ENCODE measurements at regions not wholly inside any gene's neighbourhood (a gene's known extent, or its start where the extent isn't known, plus 50 kb on each side); places are given as distances from the start of the nearest gene placed in this dataset.

DNA sequence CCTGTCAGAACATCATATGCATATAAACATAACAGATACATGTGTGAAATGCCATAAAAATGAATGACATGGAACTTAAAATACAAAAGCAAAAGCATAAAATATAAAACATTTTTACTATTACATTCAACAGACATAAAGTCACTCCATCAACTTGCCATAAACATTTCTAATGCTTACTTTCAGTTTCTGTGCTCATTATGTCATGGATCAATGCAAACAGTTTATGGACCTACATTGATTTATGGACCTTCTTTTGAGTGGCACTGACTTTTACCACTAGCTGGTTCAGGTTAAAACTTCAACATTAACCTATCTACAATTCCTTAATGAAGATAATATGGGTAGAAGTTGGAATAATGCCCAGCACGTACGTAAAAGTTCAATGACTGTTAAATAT is 577.4 kb upstream of the LMCD1 start:
- no peak overlapping the region for H2AFZ ChIP-seq (ENCODE audit: low read depth, low read length)
- H3K4me1 ChIP-seq (ENCODE audit: insufficient read depth, low read length): no peaks in the 10 kb centered on the region
- no peak overlapping the region for H3K4me3 ChIP-seq (ENCODE audit: low read length)
- H3K36me3 ChIP-seq (ENCODE audit: insufficient read depth, low read length): no peaks in the 10 kb centered on the region
- no peaks in the 10 kb centered on the region for H3K27me3 ChIP-seq (ENCODE audit: insufficient read depth, low read length)
- H3K9me3 ChIP-seq (ENCODE audit: low read length): no peaks in the 10 kb centered on the region

GRCh38 chr3:7927015-7927414 is 574.6 kb upstream of the LMCD1 start:
- Histone ChIP-seq H3K4me1 (ENCODE audit: insufficient read depth, low read length) (no peaks in the 10 kb centered on the region), H2AFZ (ENCODE audit: low read depth, low read length) (no peak overlapping the region), H3K36me3 (ENCODE audit: insufficient read depth, low read length) (no peaks in the 10 kb centered on the region), H3K4me3 (ENCODE audit: low read length) (no peak overlapping the region), H3K27me3 (ENCODE audit: insufficient read depth, low read length) (no peaks in the 10 kb centered on the region), H3K9me3 (ENCODE audit: low read length) (no peaks in the 10 kb centered on the region)

- Histone ChIP-seq H3K27me3 (ENCODE audit: insufficient read depth, low read length) (no peaks in the 10 kb centered on the region), H2AFZ (ENCODE audit: low read depth, low read length) (no peak overlapping the region), H3K36me3 (ENCODE audit: insufficient read depth, low read length) (no peaks in the 10 kb centered on the region), H3K9me3 (ENCODE audit: low read length) (no peaks in the 10 kb centered on the region), H3K4me1 (ENCODE audit: insufficient read depth, low read length) (no peaks in the 10 kb centered on the region), H3K4me3 (ENCODE audit: low read length) (no peak overlapping the region)
Measured at GRCh38 chr3:7927864-7928263, 573.8 kb upstream of the LMCD1 start.

GRCh38 chr3:7929319-7929889 is 572.2 kb upstream of the LMCD1 start:
- Histone ChIP-seq H3K4me1 (ENCODE audit: insufficient read depth, low read length) (no peaks in the 10 kb centered on the region), H2AFZ (ENCODE audit: low read depth, low read length) (no peak overlapping the region), H3K36me3 (ENCODE audit: insufficient read depth, low read length) (no peaks in the 10 kb centered on the region), H3K4me3 (ENCODE audit: low read length) (no peak overlapping the region), H3K9me3 (ENCODE audit: low read length) (no peaks in the 10 kb centered on the region), H3K27me3 (ENCODE audit: insufficient read depth, low read length) (no peaks in the 10 kb centered on the region)

DNA sequence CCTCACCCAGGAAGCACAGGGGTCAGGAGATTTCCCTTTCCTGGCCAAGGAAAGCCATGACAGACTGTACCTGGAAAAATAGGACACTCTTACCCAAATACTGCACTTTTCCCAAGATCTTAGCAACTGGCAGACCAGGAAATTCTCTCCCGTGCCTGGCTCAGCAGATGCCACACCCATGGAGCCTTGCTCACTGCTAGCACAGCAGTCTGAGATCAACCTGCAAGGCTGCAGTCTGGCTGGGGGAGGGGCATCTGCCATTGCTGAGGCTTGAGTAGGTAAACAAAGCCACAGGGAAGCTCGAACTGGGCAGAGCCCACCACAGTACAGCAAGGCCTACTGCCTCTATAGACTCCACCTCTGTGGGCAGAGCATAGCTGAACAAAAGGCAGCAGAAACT is 567.3 kb upstream of the LMCD1 start:
- Histone ChIP-seq H3K9me3 (ENCODE audit: low read length) (no peaks in the 10 kb centered on the region), H3K4me1 (ENCODE audit: insufficient read depth, low read length) (no peaks in the 10 kb centered on the region), H3K4me3 (ENCODE audit: low read length) (no peak overlapping the region), H3K27me3 (ENCODE audit: insufficient read depth, low read length) (no peaks in the 10 kb centered on the region), H2AFZ (ENCODE audit: low read depth, low read length) (no peak overlapping the region), H3K36me3 (ENCODE audit: insufficient read depth, low read length) (no peaks in the 10 kb centered on the region)

DNA sequence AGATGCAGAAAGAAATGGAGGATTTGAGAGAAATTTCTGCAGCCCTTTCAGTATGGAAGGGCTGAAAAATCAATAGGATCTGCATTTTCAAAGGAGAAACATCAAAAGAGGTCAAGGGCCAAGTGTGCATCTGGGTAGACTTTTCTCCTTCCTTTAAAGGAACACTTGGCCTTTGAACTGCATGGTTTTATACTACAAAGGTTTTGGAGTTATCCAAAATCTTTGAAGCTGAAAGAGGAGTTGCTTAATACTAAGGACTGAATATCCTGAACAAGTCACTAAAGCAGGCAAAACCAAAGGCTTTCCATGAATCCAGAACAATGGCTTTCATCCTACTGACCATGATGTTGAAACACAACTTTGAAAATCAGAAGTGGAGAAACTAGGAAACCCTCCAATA is 553.7 kb upstream of the LMCD1 start:
- no peak overlapping the region for H3K4me3 ChIP-seq (ENCODE audit: low read length)
- no peaks in the 10 kb centered on the region for H3K36me3 ChIP-seq (ENCODE audit: insufficient read depth, low read length)
- H3K4me1 ChIP-seq (ENCODE audit: insufficient read depth, low read length): no peaks in the 10 kb centered on the region
- no peaks in the 10 kb centered on the region for H3K27me3 ChIP-seq (ENCODE audit: insufficient read depth, low read length)
- no peak overlapping the region for H2AFZ ChIP-seq (ENCODE audit: low read depth, low read length)
- no peaks in the 10 kb centered on the region for H3K9me3 ChIP-seq (ENCODE audit: low read length)

GRCh38 chr3:7950890-7951289 is 550.7 kb upstream of the LMCD1 start:
- Histone ChIP-seq H3K4me3 (ENCODE audit: low read length) (no peak overlapping the region), H3K4me1 (ENCODE audit: insufficient read depth, low read length) (no peaks in the 10 kb centered on the region), H3K36me3 (ENCODE audit: insufficient read depth, low read length) (no peaks in the 10 kb centered on the region), H3K27me3 (ENCODE audit: insufficient read depth, low read length) (no peaks in the 10 kb centered on the region), H3K9me3 (ENCODE audit: low read length) (no peaks in the 10 kb centered on the region), H2AFZ (ENCODE audit: low read depth, low read length) (no peak overlapping the region)

GRCh38 chr3:7953449-7954014 is 548.1 kb upstream of the LMCD1 start:
- no peaks in the 10 kb centered on the region for H3K36me3 ChIP-seq (ENCODE audit: insufficient read depth, low read length)
- no peak overlapping the region for H2AFZ ChIP-seq (ENCODE audit: low read depth, low read length)

GRCh38 chr3:7957024-7957423 is 544.6 kb upstream of the LMCD1 start:
- Histone ChIP-seq H2AFZ (ENCODE audit: low read depth, low read length) (no peak overlapping the region), H3K4me1 (ENCODE audit: insufficient read depth, low read length) (no peaks in the 10 kb centered on the region), H3K9me3 (ENCODE audit: low read length) (no peaks in the 10 kb centered on the region), H3K36me3 (ENCODE audit: insufficient read depth, low read length) (no peaks in the 10 kb centered on the region), H3K27me3 (ENCODE audit: insufficient read depth, low read length) (no peaks in the 10 kb centered on the region), H3K4me3 (ENCODE audit: low read length) (no peak overlapping the region)

More at GRCh38 chr3:7953449-7954014, 548.1 kb upstream of the LMCD1 start:
- Histone ChIP-seq H3K4me3 (ENCODE audit: low read length) (no peak overlapping the region), H3K4me1 (ENCODE audit: insufficient read depth, low read length) (no peaks in the 10 kb centered on the region), H3K27me3 (ENCODE audit: insufficient read depth, low read length) (no peaks in the 10 kb centered on the region), H3K9me3 (ENCODE audit: low read length) (no peaks in the 10 kb centered on the region)

- H3K4me3 ChIP-seq (ENCODE audit: low read length): no peak overlapping the region
- no peaks in the 10 kb centered on the region for H3K4me1 ChIP-seq (ENCODE audit: insufficient read depth, low read length)
- H3K27me3 ChIP-seq (ENCODE audit: insufficient read depth, low read length): no peaks in the 10 kb centered on the region
- no peak overlapping the region for H2AFZ ChIP-seq (ENCODE audit: low read depth, low read length)
- no peaks in the 10 kb centered on the region for H3K36me3 ChIP-seq (ENCODE audit: insufficient read depth, low read length)
- no peaks in the 10 kb centered on the region for H3K9me3 ChIP-seq (ENCODE audit: low read length)
Measured at GRCh38 chr3:7959094-7959493, 542.5 kb upstream of the LMCD1 start.

- Histone ChIP-seq H3K9me3 (ENCODE audit: low read length) (no peaks in the 10 kb centered on the region), H3K36me3 (ENCODE audit: insufficient read depth, low read length) (no peaks in the 10 kb centered on the region), H3K4me1 (ENCODE audit: insufficient read depth, low read length) (no peaks in the 10 kb centered on the region), H3K27me3 (ENCODE audit: insufficient read depth, low read length) (no peaks in the 10 kb centered on the region), H2AFZ (ENCODE audit: low read depth, low read length) (no peak overlapping the region), H3K4me3 (ENCODE audit: low read length) (no peak overlapping the region)
Measured at GRCh38 chr3:7960601-7961000, 541.0 kb upstream of the LMCD1 start.

DNA sequence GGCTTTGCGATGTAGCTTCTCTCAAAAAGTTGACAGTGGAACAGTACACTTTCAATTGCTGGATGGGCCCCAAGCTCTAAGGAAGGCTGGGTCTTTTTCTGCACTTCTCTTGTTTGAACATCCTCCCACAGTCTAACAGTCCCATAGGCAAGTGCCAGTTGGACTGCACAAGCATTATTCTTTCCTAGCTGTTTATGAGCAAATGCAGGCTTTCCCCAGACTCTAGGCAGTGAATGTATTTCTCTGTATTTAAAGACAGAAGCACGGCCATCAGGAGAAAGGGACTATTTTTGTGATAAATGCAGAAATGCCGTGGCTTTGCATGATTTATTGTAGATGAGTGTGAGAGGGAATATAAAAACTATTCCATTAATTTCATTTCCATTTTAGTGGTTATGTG is 539.3 kb upstream of the LMCD1 start:
- Histone ChIP-seq H3K4me1 (ENCODE audit: insufficient read depth, low read length) (no peaks in the 10 kb centered on the region), H3K9me3 (ENCODE audit: low read length) (no peaks in the 10 kb centered on the region), H2AFZ (ENCODE audit: low read depth, low read length) (no peak overlapping the region), H3K36me3 (ENCODE audit: insufficient read depth, low read length) (no peaks in the 10 kb centered on the region), H3K27me3 (ENCODE audit: insufficient read depth, low read length) (no peaks in the 10 kb centered on the region), H3K4me3 (ENCODE audit: low read length) (no peak overlapping the region)

GRCh38 chr3:7964899-7965298 is 536.7 kb upstream of the LMCD1 start:
- no peak overlapping the region for H3K4me3 ChIP-seq (ENCODE audit: low read length)
- H3K4me1 ChIP-seq (ENCODE audit: insufficient read depth, low read length): no peaks in the 10 kb centered on the region
- H3K36me3 ChIP-seq (ENCODE audit: insufficient read depth, low read length): no peaks in the 10 kb centered on the region
- no peak overlapping the region for H2AFZ ChIP-seq (ENCODE audit: low read depth, low read length)
- H3K27me3 ChIP-seq (ENCODE audit: insufficient read depth, low read length): no peaks in the 10 kb centered on the region
- H3K9me3 ChIP-seq (ENCODE audit: low read length): no peaks in the 10 kb centered on the region

DNA sequence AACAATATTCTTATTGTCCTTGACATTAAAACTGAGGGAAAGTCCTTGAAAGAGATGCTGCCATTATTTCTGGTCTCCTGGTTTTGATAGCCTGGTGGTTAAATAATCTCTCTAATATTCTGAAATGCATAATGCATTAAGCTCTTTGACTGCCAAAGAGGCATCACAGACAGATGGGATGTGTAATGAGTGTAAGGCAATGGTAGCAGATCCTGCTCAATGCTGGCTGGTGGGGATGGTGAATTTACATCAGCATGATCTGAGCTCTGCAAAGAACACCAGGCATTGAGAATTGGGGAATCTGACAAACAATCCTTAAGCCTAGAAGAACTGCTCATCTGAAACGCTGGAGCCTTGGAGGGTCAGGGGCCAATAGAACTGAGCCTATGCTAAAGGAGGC is 528.6 kb upstream of the LMCD1 start:
- Histone ChIP-seq H2AFZ (ENCODE audit: low read depth, low read length) (no peak overlapping the region), H3K27me3 (ENCODE audit: insufficient read depth, low read length) (no peaks in the 10 kb centered on the region), H3K4me3 (ENCODE audit: low read length) (no peak overlapping the region), H3K9me3 (ENCODE audit: low read length) (no peaks in the 10 kb centered on the region), H3K4me1 (ENCODE audit: insufficient read depth, low read length) (no peaks in the 10 kb centered on the region), H3K36me3 (ENCODE audit: insufficient read depth, low read length) (no peaks in the 10 kb centered on the region)

All from neuron (in vitro differentiated cells).